ENCODE measurements at regions not wholly inside any gene's neighbourhood (a gene's known extent, or its start where the extent isn't known, plus 50 kb on each side); places are given as distances from the start of the nearest gene placed in this dataset.
"Not testable (repeated sequence)": the region's sequence is repeated elsewhere in the genome, so short reads cannot be mapped to it uniquely, and the experiment has no call there.

GRCh38 chr22:19658967-19659804 lies 55.1 kb upstream of the SEPTIN5 start:
- no peak for TF ChIP-seq CTCF (conservative IDR thresholded peaks at IDR 0.05; ENCODE audit: low read depth, low read length)
- H3K4me3 ChIP-seq (ENCODE audit: low read depth, low read length): no peak overlapping the region
- DNase-seq (ENCODE audit: low read depth): no peak

- no peak for DNase-seq (ENCODE audit: low read depth)
Measured at GRCh38 chr22:19659805-19660345, 54.4 kb upstream of the SEPTIN5 start.

GRCh38 chr22:19660583-19660982 lies 53.7 kb upstream of the SEPTIN5 start:
- not testable (repeated sequence) for DNase-seq (ENCODE audit: low read depth); H3K4me3 ChIP-seq (ENCODE audit: low read depth, low read length)

More at GRCh38 chr22:19659805-19660345, 54.4 kb upstream of the SEPTIN5 start:
- no peak for TF ChIP-seq CTCF (conservative IDR thresholded peaks at IDR 0.05; ENCODE audit: low read depth, low read length)
- H3K4me3 ChIP-seq (ENCODE audit: low read depth, low read length): no peak overlapping the region

GRCh38 chr22:19661156-19661555 lies 53.1 kb upstream of the SEPTIN5 start:
- H3K4me3 ChIP-seq (ENCODE audit: low read depth, low read length): no peak overlapping the region
- TF ChIP-seq CTCF (conservative IDR thresholded peaks at IDR 0.05; ENCODE audit: low read depth, low read length): no peak
- DNase-seq (ENCODE audit: low read depth): peak; percentile 11

GRCh38 chr22:19662049-19662684 lies 52.1 kb upstream of the SEPTIN5 start:
- not testable (repeated sequence) for DNase-seq (ENCODE audit: low read depth); H3K4me3 ChIP-seq (ENCODE audit: low read depth, low read length)

- no peak for TF ChIP-seq CTCF (conservative IDR thresholded peaks at IDR 0.05; ENCODE audit: low read depth, low read length)
- DNase-seq (ENCODE audit: low read depth): peak; percentile 90
- H3K4me3 ChIP-seq (ENCODE audit: low read depth, low read length): no peak overlapping the region
Measured at GRCh38 chr22:19663286-19663815, 51.0 kb upstream of the SEPTIN5 start.

GRCh38 chr22:19663821-19664355 lies 50.4 kb upstream of the SEPTIN5 start:
- no peak for TF ChIP-seq CTCF (conservative IDR thresholded peaks at IDR 0.05; ENCODE audit: low read depth, low read length)
- no peak overlapping the region for H3K4me3 ChIP-seq (ENCODE audit: low read depth, low read length)
- peak; percentile 72 for DNase-seq (ENCODE audit: low read depth)
